ENCODE measurements at regions not wholly inside any gene's neighbourhood (a gene's known extent, or its start where the extent isn't known, plus 50 kb on each side); places are given as distances from the start of the nearest gene placed in this dataset.

GRCh38 chr1:70688580-70688979, 277.5 kb downstream of the CTH start:
- no peak for DNase-seq (ENCODE audit: low read depth)
- TF ChIP-seq CTCF (conservative IDR thresholded peaks at IDR 0.05; ENCODE audit: low read depth, low read length) = no peak
- no peak overlapping the region for H3K4me3 ChIP-seq (ENCODE audit: low read length)

DNA sequence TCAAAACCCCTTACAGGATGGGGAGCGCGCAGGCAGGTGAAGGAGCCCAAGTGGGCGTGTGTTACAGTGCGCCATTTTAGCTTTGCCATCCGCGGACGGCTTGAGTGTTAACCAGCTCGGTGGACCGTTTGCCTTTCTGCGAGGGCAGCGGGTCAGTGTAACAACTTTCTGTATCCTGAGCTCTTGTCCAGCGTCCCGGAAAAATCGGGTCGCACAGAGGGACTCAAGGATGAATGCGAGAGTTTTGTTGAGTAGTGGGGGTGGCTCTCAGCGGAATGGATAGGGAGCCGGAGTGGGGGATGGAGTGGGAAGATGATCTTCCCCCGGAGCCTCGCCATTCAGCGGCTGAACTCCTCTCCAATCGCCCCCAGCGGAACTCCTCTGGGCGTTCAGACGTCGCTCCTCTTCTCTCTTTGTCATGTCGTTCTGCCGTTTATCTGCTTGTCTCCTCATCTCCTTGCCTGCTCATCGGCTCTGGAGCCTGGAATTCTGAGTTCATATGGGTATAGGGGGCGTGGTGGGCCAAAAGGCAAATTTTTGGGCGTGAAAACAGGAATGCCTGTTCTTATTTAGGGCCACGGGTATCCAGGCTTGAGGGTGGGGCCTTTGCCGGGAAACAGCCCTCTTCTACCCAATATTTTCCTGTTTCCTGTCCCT, 295.4 kb downstream of the CTH start:
- TF ChIP-seq CTCF (conservative IDR thresholded peaks at IDR 0.05; ENCODE audit: low read depth, low read length) = no peak
- DNase-seq (ENCODE audit: low read depth) = no peak
- peak overlapping the region; percentile 57 for H3K4me3 ChIP-seq (ENCODE audit: low read length)

DNA sequence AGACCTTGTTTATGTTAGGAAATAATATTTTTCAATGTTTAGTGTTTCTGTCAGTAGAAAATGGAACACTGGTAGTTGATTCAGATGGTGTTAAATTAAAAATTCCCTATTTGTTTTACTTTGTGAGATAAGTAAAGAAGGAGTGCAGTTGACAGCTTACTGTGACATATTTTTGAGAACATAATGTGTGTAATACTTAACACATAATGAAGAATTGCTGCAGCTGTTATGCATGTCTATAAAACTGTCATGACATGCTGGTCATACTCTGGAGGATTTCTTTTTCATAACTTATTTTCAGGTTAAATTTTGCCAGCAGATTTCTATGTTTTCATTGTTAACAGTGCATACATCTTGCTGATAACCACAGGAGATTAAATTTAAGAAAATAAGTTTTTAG, 296.1 kb downstream of the CTH start:
- no peak for DNase-seq (ENCODE audit: low read depth)
- TF ChIP-seq CTCF (conservative IDR thresholded peaks at IDR 0.05; ENCODE audit: low read depth, low read length) = no peak
- H3K4me3 ChIP-seq (ENCODE audit: low read length) = no peak overlapping the region

DNA sequence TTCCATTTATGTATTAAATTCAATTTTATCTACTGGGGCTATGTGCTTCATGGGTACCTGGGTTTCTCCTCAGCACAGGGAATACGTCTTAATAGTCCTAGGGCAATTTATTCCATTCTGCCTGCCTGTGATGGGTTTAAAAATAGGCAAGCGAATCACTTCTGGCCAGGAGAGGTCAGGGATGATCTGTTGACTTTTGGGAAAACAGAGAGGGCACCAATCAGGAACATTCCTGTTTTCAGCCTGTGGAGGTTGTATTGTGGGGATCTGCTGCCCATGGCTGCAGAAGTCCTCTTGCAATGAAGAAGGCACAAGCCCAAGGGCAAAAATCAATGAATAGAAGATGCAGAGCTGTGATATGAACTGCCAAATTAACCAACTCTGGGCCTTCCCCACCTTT, 303.1 kb downstream of the CTH start:
- H3K4me3 ChIP-seq (ENCODE audit: low read length) = no peak overlapping the region
- DNase-seq (ENCODE audit: low read depth) = no peak
- no peak for TF ChIP-seq CTCF (conservative IDR thresholded peaks at IDR 0.05; ENCODE audit: low read depth, low read length)

GRCh38 chr1:70717211-70717610, 306.1 kb downstream of the CTH start:
- TF ChIP-seq CTCF (conservative IDR thresholded peaks at IDR 0.05; ENCODE audit: low read depth, low read length) = no peak
- no peak overlapping the region for H3K4me3 ChIP-seq (ENCODE audit: low read length)
- DNase-seq (ENCODE audit: low read depth) = no peak

DNA sequence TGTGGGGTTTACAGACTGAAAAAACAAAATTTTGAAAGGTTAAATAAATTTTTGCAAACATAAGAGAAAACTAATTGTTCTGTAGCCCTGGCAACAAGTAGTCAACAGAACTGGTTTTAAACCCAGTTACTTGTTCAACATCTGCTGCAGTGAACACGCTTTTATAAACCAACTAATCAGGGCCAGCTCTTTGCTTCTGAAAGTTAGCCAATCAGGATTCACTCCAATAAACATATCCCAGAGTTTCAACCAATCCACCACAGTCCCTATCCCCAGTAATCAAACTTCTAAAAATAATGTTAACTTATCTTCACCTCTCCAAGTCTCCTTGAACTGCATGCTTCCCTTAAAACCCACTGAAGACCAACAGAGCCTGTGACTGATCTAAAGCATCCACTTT, 306.6 kb downstream of the CTH start:
- H3K4me3 ChIP-seq (ENCODE audit: low read length) = no peak overlapping the region
- TF ChIP-seq CTCF (conservative IDR thresholded peaks at IDR 0.05; ENCODE audit: low read depth, low read length) = no peak

DNA sequence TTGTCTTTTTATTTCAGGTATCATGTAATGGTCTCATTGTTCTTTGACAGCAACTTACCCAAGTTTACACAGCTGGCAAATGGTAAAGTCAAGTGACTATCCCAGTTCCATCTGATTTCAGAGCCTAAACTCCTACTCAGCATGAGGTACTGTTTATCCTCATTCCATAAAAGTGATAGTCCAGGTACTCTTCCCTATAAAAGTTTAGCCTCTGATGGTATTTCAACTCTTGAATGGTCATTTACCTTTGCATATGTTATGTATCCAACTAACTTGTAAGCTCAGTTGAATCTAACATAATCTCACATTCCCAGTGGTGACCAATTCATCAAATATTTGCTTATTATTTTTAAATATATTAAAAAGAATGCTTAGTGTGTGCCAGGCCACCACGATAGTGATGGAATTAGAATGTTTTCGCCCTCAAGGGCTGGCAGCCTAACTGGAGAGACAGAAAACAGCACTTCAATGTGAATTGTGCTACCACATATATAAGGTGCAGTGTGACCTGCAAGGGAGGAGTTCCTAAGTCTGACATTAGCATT, 307.1 kb downstream of the CTH start:
- TF ChIP-seq CTCF (conservative IDR thresholded peaks at IDR 0.05; ENCODE audit: low read depth, low read length) = no peak
- peak; percentile 12 for DNase-seq (ENCODE audit: low read depth)

More for the DNA sequence above, 306.6 kb downstream of the CTH start:
- DNase-seq (ENCODE audit: low read depth) = no peak

More for the DNA sequence above, 307.1 kb downstream of the CTH start:
- H3K4me3 ChIP-seq (ENCODE audit: low read length) = no peak overlapping the region
